ENCODE measurements at regions not wholly inside any gene's neighbourhood (a gene's known extent, or its start where the extent isn't known, plus 50 kb on each side); places are given as distances from the start of the nearest gene placed in this dataset.

- intact Hi-C loops (cut with micrococcal nuclease; ENCODE audit: unreplicated experiment) (no loop called here), in situ Hi-C loops (cut with MboI) (loop anchor here (5.0 kb wide), 1 partner anchor 40 kb away; no protein-coding TSS in a partner anchor)
- H3K9ac ChIP-seq (ENCODE audit: control insufficient read depth, insufficient read depth, low read length) = no peak overlapping the region
- no peak overlapping the region for H2AFZ ChIP-seq (ENCODE audit: control insufficient read depth, low read depth, low read length)
- no peak overlapping the region for H3K4me3 ChIP-seq
- TF ChIP-seq SRF (IDR thresholded peaks at IDR 0.05; ENCODE audit: low read depth in 2 of 2, low read length in 2 of 2) (no peak), ATF2 (IDR thresholded peaks at IDR 0.05; ENCODE audit: low read length) (no peak), ATF3 (IDR thresholded peaks at IDR 0.05; ENCODE audit: borderline replicate concordance, extremely low read depth, low read depth, low read length) (no peak), PRDM15 (CRISPR knock-in tag; IDR thresholded peaks at IDR 0.05) (no peak), E4F1 (IDR thresholded peaks at IDR 0.05; ENCODE audit: borderline replicate concordance, partially characterized antibody) (no peak), FOS (IDR thresholded peaks at IDR 0.05; ENCODE audit: borderline replicate concordance, extremely low read depth, insufficient read length) (no peak), CREM (IDR thresholded peaks at IDR 0.05; ENCODE audit: low read depth) (no peak), HCFC1 (IDR thresholded peaks at IDR 0.05; ENCODE audit: low read length) (no peak), POLR2AphosphoS2 (IDR thresholded peaks at IDR 0.05; ENCODE audit: low read depth, low read length) (no peak), ATF7 (IDR thresholded peaks at IDR 0.05; ENCODE audit: low read depth) (no peak), DPF2 (IDR thresholded peaks at IDR 0.05) (no peak)
- WGBS (ENCODE audit: insufficient coverage, insufficient replicate concordance, low lambda C conversion rate, missing lambda C conversion rate) = 95% methylated on average over 22 of the region's 35 CpGs
- BruUV-seq (replicated peaks) = no TSS peak
- DNase-seq (ENCODE audit: low read depth, low spot score) = no peak
- H3K27ac ChIP-seq (ENCODE audit: control insufficient read depth, insufficient read depth) = no peak overlapping the region
- no peak for ATAC-seq
- no peak for FAIRE-seq
- H3K9me3 ChIP-seq (replicated peaks; ENCODE audit: control insufficient read depth, insufficient read depth, low read length) = peaks cover 5% of the 10 kb centered on the region
- ChIA-PET SMC1A (ENCODE audit: uncharacterized antibody, unreplicated experiment) (interaction anchor here (0.9 to 5.3 kb wide), 5 partner anchors 11 to 136 kb away, joined by 3 to 43 read pairs (median 6); no protein-coding TSS in a partner anchor), POLR2A (no interaction called here), RAD21 (ENCODE audit: unreplicated experiment) (interaction anchor here (5.3 kb wide), 1 partner anchor 42 kb away, joined by 82 read pairs; no protein-coding TSS in a partner anchor), CTCF (interaction anchor here (0.6 to 5.7 kb wide), 5 partner anchors 12 to 118 kb away, joined by 3 to 93 read pairs (median 4); no protein-coding TSS in a partner anchor)
- no peaks in the 10 kb centered on the region for H4K20me1 ChIP-seq (ENCODE audit: control insufficient read depth, insufficient read depth)
- H3K4me1 ChIP-seq (ENCODE audit: control insufficient read depth, insufficient read depth, low read length) = peaks cover 5% of the 10 kb centered on the region; the same call in 1 of the 2 replicates
- no peaks in the 10 kb centered on the region for H3K27me3 ChIP-seq (replicated peaks in 1 of 2; ENCODE audit: control insufficient read depth in 2 of 2, insufficient read depth in 2 of 2, low read length in 1 of 2)
- peaks cover 0 to 4% of the 10 kb centered on the region in 2 experiments; a peak in 1 of 4 replicates for H3K36me3 ChIP-seq (ENCODE audit: control insufficient read depth in 2 of 2, insufficient read depth in 2 of 2, low read length in 1 of 2)
- peaks cover 9% of the 10 kb centered on the region for H3K79me2 ChIP-seq (ENCODE audit: control insufficient read depth, insufficient read depth, low read length)
- no peak overlapping the region for H3K4me2 ChIP-seq (ENCODE audit: control insufficient read depth, insufficient read depth)
Measured at GRCh38 chr13:33682020-33682564, 135.9 kb upstream of the RFC3 start.

Measured in GM12878 (cell line).